ENCODE measurements at regions not wholly inside any gene's neighbourhood (a gene's known extent, or its start where the extent isn't known, plus 50 kb on each side); places are given as distances from the start of the nearest gene placed in this dataset.
"Not testable (repeated sequence)": the region's sequence is repeated elsewhere in the genome, so short reads cannot be mapped to it uniquely, and the experiment has no call there.

- no peak overlapping the region for H3K4me3 Mint-ChIP-seq
- no peaks in the 10 kb centered on the region for H3K27me3 Mint-ChIP-seq (ENCODE audit: insufficient read depth)
- DNase-seq (ENCODE audit: low spot score): no peak
- intact Hi-C loops (cut with micrococcal nuclease): no loop called here
- no peaks in the 10 kb centered on the region for H3K36me3 Mint-ChIP-seq (ENCODE audit: low read depth)
- H3K4me1 Mint-ChIP-seq (ENCODE audit: low read depth): no peaks in the 10 kb centered on the region
- H3K27ac Mint-ChIP-seq: no peak overlapping the region
- H3K9me3 Mint-ChIP-seq: no peaks in the 10 kb centered on the region
Observed at GRCh38 chr3:144564011-144564410, 592.4 kb downstream of the DIPK2A start.

- Mint-ChIP-seq H3K27me3 (ENCODE audit: insufficient read depth) (no peaks in the 10 kb centered on the region), H3K4me1 (ENCODE audit: low read depth) (no peaks in the 10 kb centered on the region), H3K36me3 (ENCODE audit: low read depth) (no peaks in the 10 kb centered on the region), H3K27ac (no peak overlapping the region), H3K4me3 (no peak overlapping the region), H3K9me3 (no peaks in the 10 kb centered on the region)
- no peak for DNase-seq (ENCODE audit: low spot score)
- intact Hi-C loops (cut with micrococcal nuclease): no loop called here
Observed at GRCh38 chr3:144566320-144566719, 594.7 kb downstream of the DIPK2A start.

GRCh38 chr3:144569651-144570050 lies 598.0 kb downstream of the DIPK2A start:
- Mint-ChIP-seq H3K4me3 (no peak overlapping the region), H3K36me3 (ENCODE audit: low read depth) (no peaks in the 10 kb centered on the region), H3K27ac (no peak overlapping the region), H3K27me3 (ENCODE audit: insufficient read depth) (no peaks in the 10 kb centered on the region), H3K4me1 (ENCODE audit: low read depth) (no peaks in the 10 kb centered on the region), H3K9me3 (no peaks in the 10 kb centered on the region)
- no peak for DNase-seq (ENCODE audit: low spot score)
- intact Hi-C loops (cut with micrococcal nuclease): no loop called here

GRCh38 chr3:144583871-144584270 lies 612.2 kb downstream of the DIPK2A start:
- no peaks in the 10 kb centered on the region for H3K36me3 Mint-ChIP-seq (ENCODE audit: low read depth)
- H3K27ac Mint-ChIP-seq: no peak overlapping the region
- no peaks in the 10 kb centered on the region for H3K4me1 Mint-ChIP-seq (ENCODE audit: low read depth)
- H3K9me3 Mint-ChIP-seq: peaks cover 5% of the 10 kb centered on the region
- H3K4me3 Mint-ChIP-seq: no peak overlapping the region
- intact Hi-C loops (cut with micrococcal nuclease): no loop called here
- DNase-seq (ENCODE audit: low spot score): no peak
- H3K27me3 Mint-ChIP-seq (ENCODE audit: insufficient read depth): peaks cover 1% of the 10 kb centered on the region

- no peak for DNase-seq (ENCODE audit: low spot score)
- H3K4me1 Mint-ChIP-seq (ENCODE audit: low read depth): no peaks in the 10 kb centered on the region
- peaks cover 5% of the 10 kb centered on the region for H3K9me3 Mint-ChIP-seq
- intact Hi-C loops (cut with micrococcal nuclease): no loop called here
- H3K36me3 Mint-ChIP-seq (ENCODE audit: low read depth): no peaks in the 10 kb centered on the region
- no peak overlapping the region for H3K27ac Mint-ChIP-seq
- no peak overlapping the region for H3K4me3 Mint-ChIP-seq
- H3K27me3 Mint-ChIP-seq (ENCODE audit: insufficient read depth): peaks cover 1% of the 10 kb centered on the region
Observed at GRCh38 chr3:144585408-144585807, 613.8 kb downstream of the DIPK2A start.

GRCh38 chr3:144585953-144586352 lies 614.3 kb downstream of the DIPK2A start:
- intact Hi-C loops (cut with micrococcal nuclease): no loop called here
- Mint-ChIP-seq H3K4me1 (ENCODE audit: low read depth) (no peaks in the 10 kb centered on the region), H3K27ac (no peak overlapping the region), H3K27me3 (ENCODE audit: insufficient read depth) (peaks cover 1% of the 10 kb centered on the region), H3K4me3 (no peak overlapping the region), H3K36me3 (ENCODE audit: low read depth) (no peaks in the 10 kb centered on the region), H3K9me3 (peaks cover 5% of the 10 kb centered on the region)
- DNase-seq (ENCODE audit: low spot score): no peak

GRCh38 chr3:144586382-144586781 lies 614.8 kb downstream of the DIPK2A start:
- no peaks in the 10 kb centered on the region for H3K4me1 Mint-ChIP-seq (ENCODE audit: low read depth)
- no peaks in the 10 kb centered on the region for H3K36me3 Mint-ChIP-seq (ENCODE audit: low read depth)
- H3K27ac Mint-ChIP-seq: no peak overlapping the region
- no peak for DNase-seq (ENCODE audit: low spot score)
- peaks cover 1% of the 10 kb centered on the region for H3K27me3 Mint-ChIP-seq (ENCODE audit: insufficient read depth)
- intact Hi-C loops (cut with micrococcal nuclease): no loop called here
- H3K4me3 Mint-ChIP-seq: no peak overlapping the region
- H3K9me3 Mint-ChIP-seq: peaks cover 5% of the 10 kb centered on the region

GRCh38 chr3:144590854-144591253 lies 619.2 kb downstream of the DIPK2A start:
- Mint-ChIP-seq H3K9me3 (no peaks in the 10 kb centered on the region), H3K4me3 (no peak overlapping the region), H3K27me3 (ENCODE audit: insufficient read depth) (no peaks in the 10 kb centered on the region), H3K27ac (no peak overlapping the region), H3K4me1 (ENCODE audit: low read depth) (no peaks in the 10 kb centered on the region), H3K36me3 (ENCODE audit: low read depth) (no peaks in the 10 kb centered on the region)
- DNase-seq (ENCODE audit: low spot score): no peak
- intact Hi-C loops (cut with micrococcal nuclease): no loop called here

- no peaks in the 10 kb centered on the region for H3K36me3 Mint-ChIP-seq (ENCODE audit: low read depth)
- H3K27ac Mint-ChIP-seq: no peak overlapping the region
- H3K4me1 Mint-ChIP-seq (ENCODE audit: low read depth): no peaks in the 10 kb centered on the region
- H3K4me3 Mint-ChIP-seq: no peak overlapping the region
- H3K27me3 Mint-ChIP-seq (ENCODE audit: insufficient read depth): no peaks in the 10 kb centered on the region
- DNase-seq (ENCODE audit: low spot score): no peak
- intact Hi-C loops (cut with micrococcal nuclease): no loop called here
- H3K9me3 Mint-ChIP-seq: peaks cover 4% of the 10 kb centered on the region
Observed at GRCh38 chr3:144593881-144594280, 622.3 kb downstream of the DIPK2A start.

- H3K9me3 Mint-ChIP-seq: peaks cover 11% of the 10 kb centered on the region
Observed at GRCh38 chr3:144620236-144620635, 648.6 kb downstream of the DIPK2A start.

GRCh38 chr3:144622845-144623244 lies 651.2 kb downstream of the DIPK2A start:
- H3K9me3 Mint-ChIP-seq: peaks cover 3% of the 10 kb centered on the region
- no peaks in the 10 kb centered on the region for H3K36me3 Mint-ChIP-seq (ENCODE audit: low read depth)
- no peaks in the 10 kb centered on the region for H3K27me3 Mint-ChIP-seq (ENCODE audit: insufficient read depth)
- no peak overlapping the region for H3K4me3 Mint-ChIP-seq
- H3K27ac Mint-ChIP-seq: no peak overlapping the region
- no peaks in the 10 kb centered on the region for H3K4me1 Mint-ChIP-seq (ENCODE audit: low read depth)
- no peak for DNase-seq (ENCODE audit: low spot score)
- intact Hi-C loops (cut with micrococcal nuclease): no loop called here

More at GRCh38 chr3:144620236-144620635, 648.6 kb downstream of the DIPK2A start:
- H3K36me3 Mint-ChIP-seq (ENCODE audit: low read depth); H3K27me3 Mint-ChIP-seq (ENCODE audit: insufficient read depth); DNase-seq (ENCODE audit: low spot score); H3K4me1 Mint-ChIP-seq (ENCODE audit: low read depth); H3K27ac Mint-ChIP-seq; intact Hi-C loops (cut with micrococcal nuclease); H3K4me3 Mint-ChIP-seq: not testable (repeated sequence)

- Mint-ChIP-seq H3K4me1 (ENCODE audit: low read depth) (no peaks in the 10 kb centered on the region), H3K27me3 (ENCODE audit: insufficient read depth) (no peaks in the 10 kb centered on the region), H3K9me3 (no peaks in the 10 kb centered on the region), H3K4me3 (no peak overlapping the region), H3K27ac (no peak overlapping the region), H3K36me3 (ENCODE audit: low read depth) (no peaks in the 10 kb centered on the region)
- intact Hi-C loops (cut with micrococcal nuclease): no loop called here
- no peak for DNase-seq (ENCODE audit: low spot score)
Observed at GRCh38 chr3:144624656-144625055, 653.0 kb downstream of the DIPK2A start.

- H3K27ac Mint-ChIP-seq: no peak overlapping the region
- H3K27me3 Mint-ChIP-seq (ENCODE audit: insufficient read depth): no peaks in the 10 kb centered on the region
- no peak for DNase-seq (ENCODE audit: low spot score)
- intact Hi-C loops (cut with micrococcal nuclease): no loop called here
- H3K4me1 Mint-ChIP-seq (ENCODE audit: low read depth): no peaks in the 10 kb centered on the region
- H3K9me3 Mint-ChIP-seq: no peaks in the 10 kb centered on the region
- H3K36me3 Mint-ChIP-seq (ENCODE audit: low read depth): no peaks in the 10 kb centered on the region
- H3K4me3 Mint-ChIP-seq: no peak overlapping the region
Observed at GRCh38 chr3:144626835-144627234, 655.2 kb downstream of the DIPK2A start.

GRCh38 chr3:144629381-144629780 lies 657.8 kb downstream of the DIPK2A start:
- intact Hi-C loops (cut with micrococcal nuclease): no loop called here
- no peaks in the 10 kb centered on the region for H3K27me3 Mint-ChIP-seq (ENCODE audit: insufficient read depth)
- no peaks in the 10 kb centered on the region for H3K36me3 Mint-ChIP-seq (ENCODE audit: low read depth)
- no peaks in the 10 kb centered on the region for H3K4me1 Mint-ChIP-seq (ENCODE audit: low read depth)
- H3K9me3 Mint-ChIP-seq: no peaks in the 10 kb centered on the region
- H3K27ac Mint-ChIP-seq: no peak overlapping the region
- no peak for DNase-seq (ENCODE audit: low spot score)
- H3K4me3 Mint-ChIP-seq: no peak overlapping the region
